NCI-H82 treated with DMSO at 0.1 percent for 48 hours (cell line): ENCODE measurements at regions not wholly inside any gene's neighbourhood (a gene's known extent, or its start where the extent isn't known, plus 50 kb on each side); places are given as distances from the start of the nearest gene placed in this dataset.
"Not testable (repeated sequence)": the region's sequence is repeated elsewhere in the genome, so short reads cannot be mapped to it uniquely, and the experiment has no call there.

Source experiments
- DNase-seq: peaks from one replicate; lab custom pipeline; 2025; ENCODE audit not compliant: unreplicated experiment; lab: John Stamatoyannopoulos, UW

DNA sequence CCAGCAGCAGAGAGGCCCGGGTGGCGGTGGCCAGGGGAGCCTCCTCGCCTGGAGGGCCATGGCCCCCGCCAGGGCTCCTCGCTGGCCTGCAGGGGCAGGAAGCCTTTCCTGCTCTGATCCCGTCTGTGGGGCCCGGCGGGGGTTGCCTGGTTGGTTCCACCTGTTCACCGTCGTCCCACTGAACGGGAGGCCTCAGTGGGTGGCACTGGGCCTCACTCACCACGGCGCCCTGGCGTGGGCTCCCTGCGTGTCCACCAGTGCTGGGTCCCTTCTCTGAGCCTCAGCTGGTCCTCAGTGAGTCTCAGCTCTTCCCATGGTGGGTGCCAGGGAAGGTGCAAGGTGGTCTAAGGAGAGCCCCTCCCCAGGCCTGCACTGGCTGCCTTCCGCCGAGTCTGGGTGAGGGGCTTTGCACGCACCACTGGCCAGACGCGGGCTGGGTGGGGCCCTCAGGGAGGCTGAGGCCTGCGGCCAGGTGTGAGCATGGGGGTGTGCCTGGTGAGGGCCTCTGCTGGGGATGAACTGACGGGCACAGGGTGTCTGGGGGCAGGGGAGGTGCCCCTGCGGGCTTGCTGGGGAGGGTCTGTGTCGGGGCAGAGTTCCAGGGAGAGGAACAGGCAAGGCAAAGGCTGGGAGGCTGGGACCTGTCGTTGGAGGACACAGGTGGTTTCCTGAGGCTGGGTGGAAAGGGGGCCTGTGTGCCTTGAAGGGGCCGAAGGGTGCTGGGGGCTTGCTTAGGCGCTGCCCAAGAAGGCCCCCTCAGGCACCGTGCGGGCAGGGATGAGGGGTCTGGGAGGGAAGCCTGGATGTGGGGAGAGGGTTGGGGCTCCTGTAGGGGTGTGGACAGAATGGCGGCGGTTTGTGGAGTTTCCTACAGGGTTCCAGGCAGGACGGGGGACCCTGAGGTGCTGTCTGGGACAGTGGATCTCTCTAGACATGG lies 339.8 kb downstream of the TMEM121 start:
- no peak for DNase-seq

DNA sequence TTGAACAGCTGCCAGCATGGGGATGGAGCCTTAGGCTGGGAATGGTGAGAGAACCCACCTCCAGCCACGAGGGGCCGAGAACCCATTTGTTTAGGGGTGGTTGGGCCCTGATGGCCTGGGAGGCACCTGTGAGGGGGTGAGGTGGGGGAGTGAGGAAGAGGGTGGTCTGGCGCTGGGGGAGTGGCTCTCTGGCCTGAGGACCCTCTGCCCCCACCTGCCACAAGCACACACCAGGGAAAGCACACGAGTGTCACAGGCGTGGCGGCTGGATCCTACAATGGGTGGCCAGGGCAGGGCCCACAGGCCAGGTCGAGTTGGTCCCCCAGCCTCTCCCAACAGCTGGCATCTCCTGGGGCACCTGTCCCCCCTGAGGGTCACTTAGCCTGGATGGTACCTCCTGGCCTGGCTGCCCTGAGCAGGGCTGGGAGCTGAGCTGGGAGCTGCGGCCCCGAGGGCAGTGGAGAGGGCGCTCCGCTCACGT lies 340.5 kb downstream of the TMEM121 start:
- no peak for DNase-seq

DNA sequence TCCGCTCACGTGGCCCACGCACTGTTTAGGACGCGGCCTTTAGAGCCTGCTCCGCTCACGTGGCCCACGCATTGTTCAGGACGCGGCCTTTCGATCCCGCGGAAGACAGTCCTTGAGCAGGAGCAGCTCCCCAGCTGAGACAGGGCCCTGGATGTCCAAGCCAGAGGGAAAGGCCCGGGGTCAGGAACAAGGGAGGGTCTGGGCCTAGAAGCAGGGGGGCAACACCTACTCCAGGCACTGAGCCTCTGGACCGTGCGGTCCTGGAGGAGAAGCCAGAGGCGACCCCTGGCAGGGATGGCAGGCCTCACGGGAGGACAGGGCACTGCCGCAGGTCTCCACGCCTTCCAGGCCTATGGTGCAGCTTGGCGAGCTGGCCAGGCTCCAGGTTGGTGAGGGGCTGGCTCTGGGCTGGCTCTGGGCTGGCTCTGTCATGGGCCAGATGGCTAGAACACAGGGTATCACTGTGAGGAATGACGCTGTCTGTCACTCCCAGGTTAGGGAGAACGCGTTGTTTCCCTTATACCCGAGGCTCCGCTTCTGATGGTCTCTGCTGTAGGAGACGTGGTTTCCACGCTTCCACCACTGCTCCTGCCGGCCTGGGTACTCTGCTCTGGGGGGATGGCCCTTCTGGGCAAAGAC lies 341.7 kb downstream of the TMEM121 start:
- no peak for DNase-seq

DNA sequence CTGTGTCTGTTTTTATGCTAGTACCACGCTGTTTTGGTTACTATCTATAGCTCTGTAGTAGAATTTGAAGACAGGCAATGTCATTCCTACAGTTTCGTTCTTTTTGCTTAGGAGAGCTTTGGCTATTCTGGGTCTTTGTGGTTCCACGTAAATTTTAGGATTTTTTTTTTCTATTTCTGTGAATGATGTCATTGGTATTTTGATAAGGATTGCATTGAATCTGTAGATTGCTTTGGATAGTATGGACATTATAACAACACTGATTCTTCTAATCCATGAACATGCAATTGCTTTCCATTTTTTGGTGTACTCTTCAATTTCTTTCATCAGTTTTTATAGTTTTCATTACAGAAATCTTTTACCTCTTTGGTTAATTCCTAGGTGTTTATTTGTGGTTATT lies 345.2 kb downstream of the TMEM121 start:
- DNase-seq, result no peak

DNA sequence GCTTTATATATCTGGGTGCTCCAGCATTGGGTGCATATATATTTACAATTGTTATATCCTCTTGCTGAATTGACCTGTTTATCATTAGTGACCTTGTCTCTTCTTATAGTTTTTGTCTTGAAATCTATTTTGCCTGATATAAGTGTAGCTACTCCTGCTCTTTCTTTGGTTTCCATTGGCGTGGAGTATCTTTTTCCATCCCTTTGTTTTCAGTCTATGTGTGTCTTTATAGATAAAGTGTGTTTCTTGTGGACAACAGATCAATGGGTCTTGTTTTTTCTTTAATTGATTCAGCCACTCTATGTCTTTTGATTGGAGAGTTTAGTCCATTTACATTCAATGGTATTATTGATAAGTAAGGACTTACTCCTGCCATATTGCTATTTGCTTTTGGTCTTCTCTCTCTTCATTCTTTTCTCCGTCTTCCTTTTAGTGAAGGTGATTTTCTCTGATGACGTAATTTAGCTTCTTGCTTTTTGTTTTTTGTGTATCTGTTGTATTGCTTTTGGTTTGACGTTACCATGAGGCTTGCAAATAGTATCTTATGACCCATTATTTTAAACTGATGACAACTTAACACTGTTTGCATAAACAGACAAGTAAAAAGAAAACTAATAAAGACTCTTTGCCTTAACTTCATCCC lies 347.6 kb downstream of the TMEM121 start:
- no peak for DNase-seq

DNA sequence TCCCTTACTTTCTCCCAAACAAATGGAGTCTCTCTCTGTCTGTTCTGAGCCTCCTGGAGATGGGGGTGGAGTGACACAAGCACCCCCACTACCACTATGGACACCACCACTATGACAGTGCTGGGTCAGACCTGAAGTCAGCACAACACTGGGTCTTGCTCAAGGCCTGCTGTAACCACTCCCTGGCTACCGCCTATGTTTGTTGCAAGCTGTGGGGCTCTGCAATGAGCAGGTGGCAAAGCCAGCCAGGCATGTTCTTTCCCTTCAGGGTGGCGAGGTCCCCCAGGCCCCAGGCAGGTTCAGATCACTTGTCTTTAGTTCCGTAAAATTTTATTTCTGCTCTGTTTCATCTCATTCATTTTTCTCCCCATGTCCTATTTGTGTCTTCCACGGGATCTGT lies 349.8 kb downstream of the TMEM121 start:
- DNase-seq, result no peak

DNA sequence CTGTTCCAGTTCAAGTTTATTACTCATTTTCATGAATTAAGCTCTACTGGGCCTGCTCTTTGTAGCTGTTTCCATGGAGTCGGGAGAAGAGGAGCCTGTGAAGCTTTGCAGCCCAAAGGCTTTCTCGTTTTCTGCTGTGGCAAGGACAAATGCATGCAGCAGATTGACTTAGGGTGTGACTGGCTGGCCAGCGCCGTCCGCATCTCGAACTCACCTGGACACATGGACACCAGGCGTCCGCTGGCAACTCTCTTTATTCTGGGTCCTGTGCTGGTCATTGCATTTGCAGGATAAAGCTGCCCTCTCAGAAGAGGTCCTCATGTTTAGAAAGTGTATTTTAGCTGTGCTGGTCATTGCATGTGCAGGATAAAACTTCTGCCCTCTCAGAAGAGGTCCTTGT lies 350.4 kb downstream of the TMEM121 start:
- DNase-seq, result no peak

DNA sequence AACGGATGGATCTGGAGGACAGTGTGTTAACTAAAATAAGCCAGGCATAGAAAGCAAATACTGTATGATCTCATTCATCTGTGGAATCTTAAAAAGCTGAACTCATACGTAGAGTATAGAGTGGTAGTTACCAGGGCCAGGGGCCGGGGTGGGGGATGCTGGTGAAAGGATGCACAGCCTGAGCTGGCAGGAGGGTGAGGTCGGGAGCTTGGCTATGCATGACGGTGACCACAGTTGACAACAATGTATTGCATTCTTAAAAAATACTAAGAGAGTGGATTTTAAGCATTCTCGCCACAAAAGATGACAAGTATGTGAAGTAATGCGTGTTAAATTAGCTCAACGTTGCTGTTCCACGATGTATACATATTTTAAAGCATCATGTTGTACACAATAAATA lies 351.3 kb downstream of the TMEM121 start:
- DNase-seq, result no peak

DNA sequence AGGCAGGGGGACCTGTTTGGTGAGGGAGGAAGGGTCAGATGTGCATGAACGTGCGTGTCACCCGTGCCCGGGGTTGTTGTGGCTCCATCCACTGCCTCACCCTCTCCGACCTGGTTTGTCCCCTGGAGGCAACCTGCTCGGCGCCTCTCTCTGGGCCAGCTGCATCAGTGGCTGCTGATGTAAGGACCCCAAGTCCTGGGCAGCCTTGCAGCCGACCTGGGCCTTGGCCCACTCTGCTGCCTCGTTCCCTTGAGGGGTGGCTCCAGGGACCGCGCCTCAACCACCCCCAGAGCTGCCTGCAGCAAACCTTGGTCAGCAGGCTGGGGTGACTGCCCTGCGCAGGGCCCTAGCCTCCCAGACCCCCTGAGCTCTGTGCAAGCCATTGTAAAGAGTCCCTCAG lies 351.7 kb downstream of the TMEM121 start:
- no peak for DNase-seq

DNA sequence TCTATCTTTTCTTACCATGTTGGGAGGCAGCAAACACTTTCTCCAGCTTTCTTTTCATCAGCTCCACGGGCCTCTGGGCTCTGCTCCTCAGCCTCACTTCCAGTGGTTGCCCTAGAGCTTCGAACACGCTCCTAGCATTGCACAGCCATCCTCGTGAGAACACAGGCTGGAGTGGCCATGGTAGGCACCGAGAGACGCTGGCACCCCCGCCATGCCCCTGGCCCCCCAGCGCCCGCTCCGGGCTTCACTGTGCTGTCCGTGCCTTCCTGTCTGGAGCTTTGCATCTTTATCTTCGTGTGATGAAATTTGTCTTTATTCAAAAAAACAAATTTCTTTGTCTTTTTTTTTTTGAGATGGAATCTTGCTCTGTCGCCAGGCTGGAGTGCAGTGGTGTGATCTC lies 352.2 kb downstream of the TMEM121 start:
- DNase-seq, result no peak

DNA sequence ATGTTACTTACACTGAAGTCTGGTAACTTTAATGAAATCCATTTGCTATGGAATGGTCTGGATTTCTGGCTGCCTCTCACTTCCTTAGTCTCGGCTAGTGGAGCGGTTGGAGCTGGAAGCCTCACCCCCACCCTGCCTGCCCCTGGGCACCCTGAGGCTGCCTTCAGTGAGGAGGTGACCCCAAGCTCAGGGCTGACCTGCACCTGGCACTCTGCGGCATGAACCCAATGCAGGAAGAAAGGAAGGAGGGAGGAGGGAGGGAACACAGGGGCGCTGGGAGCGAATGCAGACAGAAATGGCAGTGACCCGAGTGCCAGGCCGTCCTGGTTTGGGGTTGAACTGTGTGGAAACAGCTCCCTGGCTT lies 353.1 kb downstream of the TMEM121 start:
- DNase-seq, result no peak

DNA sequence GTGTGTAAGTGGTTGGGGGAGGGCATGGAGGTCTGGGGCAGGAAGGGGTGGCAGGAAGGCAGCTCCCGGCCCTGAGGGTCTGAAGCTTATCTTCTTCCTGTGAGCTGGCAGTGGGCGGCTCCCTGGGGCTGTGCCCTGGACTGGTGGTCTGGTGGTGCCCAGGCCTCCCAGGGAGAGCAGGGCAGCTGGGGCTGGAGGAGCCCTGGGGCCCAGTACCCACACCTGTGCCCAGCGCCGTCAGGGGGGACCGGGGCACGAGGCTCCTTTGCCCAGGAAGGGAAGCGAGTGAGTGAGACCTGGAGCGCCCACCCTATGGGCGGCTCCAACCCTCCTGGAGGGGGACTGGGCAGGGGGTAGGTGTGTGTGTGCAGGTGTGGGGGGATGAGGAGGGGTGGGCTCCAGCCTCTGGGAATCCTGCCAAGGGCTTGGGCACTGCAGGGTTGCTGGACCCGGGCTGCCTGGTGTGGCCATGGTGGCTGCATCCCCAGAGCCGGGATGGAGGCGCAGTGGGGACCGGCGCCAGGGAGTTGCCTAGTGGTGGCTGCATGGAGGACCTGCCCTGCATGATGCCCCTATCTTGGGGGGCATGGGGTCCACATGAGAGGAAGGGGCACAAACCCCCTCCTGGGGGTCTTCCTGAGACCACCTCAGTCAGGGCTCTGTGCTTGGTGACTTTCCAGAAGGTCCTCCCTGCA lies 353.6 kb downstream of the TMEM121 start:
- no peak for DNase-seq

DNA sequence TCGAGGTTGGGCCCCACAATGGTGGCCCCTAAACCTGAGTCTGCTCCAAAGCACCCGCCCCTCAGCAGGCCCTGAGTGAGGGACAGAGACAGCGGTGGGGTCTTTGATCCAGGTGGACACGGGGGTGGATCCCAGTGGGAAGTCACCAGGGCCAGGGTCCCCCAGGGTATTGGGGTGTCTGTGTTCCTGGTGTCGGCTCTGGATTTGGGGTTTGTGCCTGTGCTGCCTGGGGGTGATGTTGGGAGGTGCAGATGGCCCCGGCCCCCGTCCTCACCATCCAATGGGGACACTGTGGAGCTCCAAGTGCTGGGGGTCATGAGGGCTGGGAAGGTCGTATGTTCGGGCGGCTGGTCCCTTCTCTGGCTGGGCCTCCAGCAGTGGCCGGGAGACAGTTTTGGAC lies 354.2 kb downstream of the TMEM121 start:
- DNase-seq, result no peak

DNA sequence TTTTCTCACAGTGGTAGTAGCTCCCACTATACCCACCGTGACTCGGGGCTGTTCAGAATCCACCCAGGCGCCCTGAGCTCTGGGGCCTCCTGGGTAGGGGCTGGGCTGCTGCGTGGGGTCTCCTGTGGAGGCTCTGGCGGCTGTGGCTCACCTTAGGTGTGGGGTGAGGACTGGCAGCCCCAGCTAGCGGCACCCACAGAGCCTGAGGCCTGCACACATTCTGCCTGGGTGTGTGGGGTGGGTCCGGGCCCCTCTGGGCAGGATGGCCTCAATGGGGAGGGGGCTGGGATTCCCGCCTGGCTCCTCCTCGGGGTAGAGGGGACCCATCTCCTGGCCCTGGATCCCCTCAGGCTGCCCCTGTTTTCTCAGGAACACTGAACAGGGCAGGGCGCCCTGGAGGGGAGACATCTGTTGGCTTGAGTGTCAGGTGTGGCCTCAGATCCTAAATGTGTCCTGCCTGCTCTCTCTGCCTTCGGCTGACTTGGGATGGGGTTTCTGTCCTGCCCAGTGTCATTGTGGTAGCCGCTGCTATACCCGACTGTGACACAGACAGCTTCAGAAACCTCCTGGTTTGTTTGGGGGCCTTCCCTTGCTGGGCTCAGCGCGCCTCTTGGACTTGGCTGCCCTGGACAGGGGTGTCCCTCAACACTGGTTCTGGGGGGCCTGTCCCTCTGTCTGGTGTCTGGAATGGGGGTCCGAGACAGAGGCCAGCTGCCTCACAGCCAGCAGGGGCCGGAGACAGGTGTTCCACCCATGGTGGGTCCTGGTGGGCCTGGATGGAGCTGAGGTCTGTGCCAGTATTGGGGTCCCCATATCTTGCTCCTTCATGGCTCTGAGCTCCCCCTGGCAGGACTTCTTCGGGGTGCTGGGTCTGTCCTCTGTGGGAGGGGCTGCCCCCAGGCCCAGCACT lies 354.9 kb downstream of the TMEM121 start:
- DNase-seq, result no peak

DNA sequence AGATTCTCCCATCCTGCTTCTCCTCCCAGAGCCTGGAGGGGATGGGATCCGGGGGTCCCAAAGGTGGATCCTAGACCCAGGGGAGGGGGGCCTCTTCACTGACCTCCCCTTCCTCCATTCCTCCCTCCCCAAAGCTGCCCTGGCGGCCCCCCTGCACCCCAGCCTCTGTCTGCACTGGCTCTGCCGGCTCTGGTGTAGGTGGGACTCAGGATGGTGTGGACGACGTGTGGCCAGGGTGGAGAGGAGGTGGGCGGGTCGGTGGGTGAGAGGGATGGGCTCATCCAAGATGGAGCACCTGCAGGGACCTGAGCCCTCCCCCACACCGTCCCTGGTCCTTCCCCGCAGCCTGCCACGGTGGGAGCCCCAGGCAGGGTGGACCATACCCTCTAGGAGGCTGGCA lies 355.6 kb downstream of the TMEM121 start:
- DNase-seq, result not testable (repeated sequence)

DNA sequence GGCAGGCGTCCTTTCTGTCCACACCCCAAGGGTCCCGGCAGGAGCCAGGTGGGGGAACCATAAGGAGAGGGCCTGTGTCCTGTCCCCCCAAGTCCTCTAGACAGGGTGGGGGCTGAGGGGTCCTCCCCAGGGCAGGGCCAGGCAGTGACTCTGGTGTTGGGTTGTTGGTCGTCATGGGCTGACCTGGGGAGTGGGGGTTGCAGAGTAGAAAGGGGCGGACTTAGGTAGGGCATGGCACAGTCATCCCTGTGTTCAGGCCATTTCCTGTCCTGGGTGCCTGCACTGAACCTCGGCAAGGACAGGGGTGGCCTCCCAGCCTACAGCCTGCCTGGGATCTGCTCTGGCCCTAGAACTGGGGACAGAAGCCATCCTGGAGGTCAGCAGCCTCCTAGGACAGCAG lies 356.2 kb downstream of the TMEM121 start:
- DNase-seq, result no peak

DNA sequence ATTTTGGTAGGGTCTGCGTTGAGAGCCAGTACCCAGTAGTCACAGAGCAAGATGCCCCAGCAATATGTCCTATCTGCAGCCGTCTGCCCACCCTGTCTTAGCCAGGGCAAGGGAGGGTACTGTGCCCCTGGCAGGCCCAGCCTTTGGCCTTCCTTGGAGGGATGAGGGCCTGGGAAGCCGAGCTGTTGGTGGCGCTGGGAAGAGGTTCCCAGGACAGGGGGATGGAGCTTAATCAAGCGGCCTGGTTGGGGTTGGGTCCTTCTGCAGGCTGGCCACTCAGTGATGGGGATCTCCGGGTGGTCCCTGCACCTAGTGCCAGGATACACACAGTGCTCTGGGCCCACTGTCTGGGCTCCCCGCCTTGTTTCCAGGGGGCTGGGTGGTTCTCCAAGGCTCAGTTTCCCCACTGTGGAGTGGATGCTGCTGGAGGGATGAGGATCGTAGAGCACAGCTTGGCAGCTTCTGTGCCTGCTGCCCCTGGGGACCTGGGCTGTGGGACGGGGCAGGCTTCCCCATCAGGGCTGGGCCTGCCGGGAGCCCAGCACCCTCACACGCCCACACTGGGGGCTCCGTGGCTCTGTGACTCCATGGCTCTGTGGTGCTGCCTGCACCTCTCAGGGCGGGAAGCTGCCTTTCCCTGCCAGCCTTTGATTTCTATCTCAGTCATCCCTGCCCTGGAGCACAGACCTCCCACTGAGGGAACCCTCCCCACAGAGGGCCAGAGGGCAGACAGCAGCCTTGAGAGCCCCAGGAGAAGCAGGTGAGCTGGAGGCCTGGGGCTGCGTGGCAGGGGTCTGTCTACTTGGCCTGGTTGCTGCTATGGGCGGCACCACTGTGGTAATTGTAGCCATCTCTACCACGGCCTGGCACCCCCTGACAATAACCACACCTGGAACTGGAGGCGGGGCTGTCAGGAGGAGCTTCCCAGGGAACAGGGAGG lies 357.0 kb downstream of the TMEM121 start:
- no peak for DNase-seq

DNA sequence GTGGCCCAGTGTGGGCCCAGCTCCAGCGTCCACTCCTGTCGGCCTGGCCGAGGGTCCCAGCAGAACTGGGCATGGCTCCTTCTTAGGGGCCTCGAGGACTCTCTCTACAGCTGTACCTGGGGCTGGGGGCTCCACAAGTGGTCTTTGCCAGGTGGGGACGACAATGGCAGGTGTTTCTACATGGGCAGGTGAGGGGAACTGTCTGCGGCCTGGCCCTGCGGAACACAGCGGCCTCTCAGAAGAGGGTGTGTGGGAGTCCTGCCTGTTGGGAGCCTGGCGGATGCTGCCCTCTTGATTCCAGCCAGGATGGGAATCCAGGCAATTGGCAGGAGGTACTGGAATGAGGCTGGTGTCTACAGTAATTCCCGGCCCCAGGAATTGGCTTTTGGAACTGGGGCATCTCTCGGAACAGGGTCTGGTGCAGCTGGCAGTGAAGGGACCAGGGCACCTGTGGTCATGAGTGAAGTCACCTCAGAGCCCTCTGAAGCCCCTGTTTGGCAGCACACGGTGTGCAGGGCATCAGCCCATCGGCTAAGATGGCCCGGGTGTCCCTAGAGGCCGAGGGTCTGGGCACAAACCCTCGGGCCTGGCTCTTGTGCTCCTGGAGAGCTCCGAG lies 357.9 kb downstream of the TMEM121 start:
- DNase-seq, result not testable (repeated sequence)

DNA sequence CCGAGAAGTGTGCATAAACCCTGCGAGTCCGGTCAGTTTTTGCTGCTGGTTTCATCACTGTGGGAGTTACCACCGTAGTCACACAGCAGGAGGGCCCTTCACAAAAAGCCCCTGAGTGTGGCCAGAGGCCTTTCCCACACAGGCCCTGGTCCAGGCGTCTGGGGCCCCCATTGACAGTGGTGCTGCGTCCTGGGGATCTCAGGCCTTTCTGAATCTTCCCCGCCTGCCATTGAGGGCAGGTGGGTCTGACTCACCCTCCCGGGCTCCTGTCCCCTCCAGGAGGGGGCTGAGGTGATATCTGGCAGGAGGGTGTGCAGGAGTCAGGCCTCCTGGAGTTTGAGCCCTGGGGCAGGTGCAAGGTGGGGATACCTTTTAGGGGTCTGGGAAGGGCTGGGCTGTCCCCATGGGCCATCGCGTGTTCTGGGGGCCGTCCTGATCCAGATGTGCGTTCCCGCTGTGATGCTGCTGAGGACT lies 358.5 kb downstream of the TMEM121 start:
- DNase-seq, result no peak
